Activated CD4-positive, CD25-positive, alpha-beta regulatory T cell treated with anti-CD3 and anti-CD28 coated beads, Interleukin-2, amount 50 U/mL, for 72 hours (primary cell): ENCODE measurements at regions not wholly inside any gene's neighbourhood (a gene's known extent, or its start where the extent isn't known, plus 50 kb on each side); places are given as distances from the start of the nearest gene placed in this dataset.

Source experiments
- DNase-seq: peaks from one replicate; pipeline ENCODE4 v3.0.0; 2021

DNA sequence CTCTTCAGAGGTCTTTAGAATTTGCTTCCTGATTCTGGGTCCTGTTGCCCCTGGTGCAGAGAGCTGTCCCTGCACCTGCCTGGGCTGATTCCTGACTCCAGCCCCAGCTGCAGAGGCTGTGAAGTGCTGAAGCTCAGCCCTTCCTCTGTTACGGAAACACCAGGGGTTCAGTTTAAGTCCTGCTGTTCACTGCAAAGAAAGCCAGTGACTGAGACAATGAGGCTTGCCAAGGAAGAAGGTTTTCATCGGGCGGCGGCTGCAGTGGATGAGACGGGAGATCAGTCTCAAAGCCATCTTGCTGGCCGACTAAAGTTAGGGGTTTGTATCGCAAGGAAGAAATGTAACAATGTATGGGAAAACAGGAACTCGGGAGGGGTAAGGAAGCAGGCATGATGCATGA, 142.4 kb upstream of the ZNF236 start:
- DNase-seq: no peak

DNA sequence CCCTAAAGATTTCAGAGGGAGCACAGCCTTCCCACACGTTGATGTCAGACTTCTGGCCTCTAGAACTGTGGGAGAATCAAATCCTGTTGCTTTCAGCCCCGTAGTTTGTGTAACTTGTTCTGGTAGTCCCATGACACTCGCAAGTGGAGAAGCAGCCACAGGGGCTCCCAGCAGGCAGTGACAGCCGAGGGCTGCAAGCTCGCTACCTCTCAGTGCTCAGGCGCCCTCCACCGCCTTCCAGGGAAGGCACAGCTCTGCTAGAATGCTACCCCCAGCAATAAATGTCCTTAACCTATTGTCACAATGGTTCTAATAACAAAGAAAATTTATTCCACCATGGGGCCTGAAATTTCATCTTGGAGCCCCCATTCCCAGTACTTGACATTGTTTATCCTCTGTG, 143.1 kb upstream of the ZNF236 start:
- no peak for DNase-seq

DNA sequence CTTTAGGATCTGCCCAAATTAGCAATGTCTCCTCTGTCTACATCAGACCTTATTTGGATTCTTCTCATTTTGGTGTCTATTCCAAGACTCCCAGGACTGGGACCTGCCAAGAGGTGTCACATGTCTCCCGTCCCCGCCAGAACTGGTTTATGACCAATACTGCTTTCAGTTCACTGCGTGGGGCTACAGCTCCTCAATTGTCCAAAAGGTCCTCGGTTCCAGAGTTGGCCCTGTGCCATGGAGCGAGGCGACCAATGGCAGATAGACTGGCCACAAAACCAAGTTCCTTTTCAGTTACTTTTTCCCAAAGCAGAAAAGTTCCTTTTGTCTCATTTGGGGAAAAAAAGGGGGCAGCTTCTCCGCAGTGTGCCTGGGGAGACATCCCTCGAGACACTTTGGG, 144.1 kb upstream of the ZNF236 start:
- no peak for DNase-seq

DNA sequence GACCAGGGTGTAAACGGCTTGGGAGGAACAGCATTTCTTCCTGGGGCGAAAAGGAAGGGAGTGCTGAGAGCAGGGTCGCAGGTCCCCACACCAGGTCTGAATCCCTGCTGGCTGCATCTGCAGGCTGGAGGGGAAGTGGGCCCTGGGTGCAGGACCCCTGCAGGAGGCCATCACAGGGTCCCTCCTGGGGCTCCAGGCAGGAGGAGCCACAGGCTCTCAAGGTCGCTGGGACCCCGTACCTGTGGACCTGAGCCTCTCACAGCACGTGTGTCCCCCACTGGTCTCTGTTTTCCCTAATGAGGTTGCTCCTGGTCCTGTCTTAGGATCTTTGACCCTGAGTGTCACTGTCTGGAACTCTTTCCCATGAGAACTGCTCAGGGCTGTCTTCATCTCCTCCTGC, 147.8 kb upstream of the ZNF236 start:
- DNase-seq: no peak

DNA sequence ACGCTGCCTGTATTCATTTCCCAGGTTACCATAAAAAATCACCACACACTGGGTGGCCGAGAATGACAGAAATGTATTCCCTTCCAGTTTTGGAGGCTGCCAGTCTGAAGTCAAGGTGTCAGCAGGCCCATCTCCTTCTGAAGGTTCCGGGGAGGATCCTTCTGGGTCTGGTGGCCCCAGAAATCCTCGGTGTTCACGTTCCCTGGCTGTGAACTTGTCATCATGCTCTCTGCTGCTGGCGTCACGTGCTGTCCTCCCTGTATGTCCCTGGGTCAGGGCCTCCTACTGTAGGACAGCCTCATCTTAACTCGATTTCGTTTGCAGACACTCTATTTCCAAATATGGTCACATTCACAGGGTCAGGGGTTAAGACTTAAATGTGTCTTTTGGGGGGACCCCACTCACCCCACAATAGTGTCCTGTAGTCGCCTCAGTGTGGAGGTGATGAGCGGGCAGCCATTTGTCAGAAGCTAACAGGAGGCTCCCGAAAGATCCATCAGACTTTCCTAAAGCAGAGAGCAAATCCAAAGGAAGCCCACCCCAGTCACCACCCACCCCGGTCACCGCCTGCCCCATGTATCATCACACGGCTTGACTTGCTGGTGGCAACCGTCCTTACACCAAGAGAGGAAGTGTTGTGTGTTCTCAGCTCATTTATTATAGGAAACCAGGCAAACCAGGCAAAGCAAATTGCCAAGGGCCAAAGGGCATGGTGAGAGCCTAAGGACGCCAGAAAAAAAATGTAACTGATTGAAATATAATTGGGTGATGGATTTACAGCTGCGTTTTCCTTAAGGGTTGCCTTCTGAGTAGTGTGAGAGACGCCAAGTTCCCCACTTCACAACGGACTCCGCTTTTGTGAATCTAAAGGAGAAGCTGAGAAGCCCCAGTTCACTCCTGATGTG, 148.8 kb upstream of the ZNF236 start:
- DNase-seq: no peak

DNA sequence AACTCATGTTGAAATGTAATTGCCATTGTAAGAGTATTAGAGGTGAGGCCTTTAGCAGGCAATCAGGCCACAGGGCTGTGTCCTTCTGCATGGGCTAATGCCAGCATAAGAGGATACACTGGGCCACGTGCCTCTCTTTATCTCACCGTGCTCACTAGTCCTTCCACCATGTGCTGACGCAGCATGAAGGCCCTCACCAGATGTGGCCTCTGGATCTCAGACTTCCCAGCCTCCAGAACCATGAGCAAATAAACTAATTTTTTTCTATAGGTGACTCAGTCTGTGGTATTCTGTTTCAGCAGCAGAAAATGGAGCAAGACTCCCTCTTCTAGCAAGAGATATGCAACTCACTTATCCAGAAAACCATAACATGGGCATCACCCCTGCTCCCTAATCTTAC, 149.7 kb upstream of the ZNF236 start:
- DNase-seq: no peak

DNA sequence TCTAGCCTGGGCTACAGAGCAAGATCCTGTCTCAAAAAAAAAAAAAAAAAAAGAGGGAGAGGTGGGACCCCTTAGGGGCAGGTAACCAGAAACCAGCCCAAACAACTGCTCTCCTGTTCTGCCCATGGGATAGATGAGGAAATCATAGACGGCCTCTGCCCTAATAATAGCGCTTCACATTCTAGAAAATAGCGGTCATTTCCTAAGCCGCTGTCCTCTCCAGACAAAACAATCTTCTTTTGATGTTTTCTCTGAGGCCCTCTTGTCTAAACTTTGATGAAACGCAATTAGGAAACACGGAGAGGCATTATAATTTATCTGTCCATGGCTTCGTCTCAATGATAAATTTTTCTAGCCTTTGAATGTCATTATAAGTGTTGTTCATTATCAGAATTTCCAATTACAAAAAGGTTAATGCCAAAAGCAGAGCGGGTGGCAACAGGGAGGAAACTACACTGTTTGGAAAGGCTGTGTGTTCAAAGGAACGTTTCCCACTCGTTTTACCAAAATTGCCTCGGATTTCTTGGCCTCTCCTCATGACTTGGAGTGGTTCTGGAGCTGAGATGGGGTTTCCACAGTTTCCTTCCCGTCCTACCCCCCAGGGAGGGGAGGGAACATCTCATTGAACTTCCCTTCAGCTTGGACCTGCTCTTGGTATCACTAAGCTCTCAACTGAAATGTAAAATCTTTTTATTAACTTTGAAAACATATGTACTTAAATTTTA, 151.6 kb upstream of the ZNF236 start:
- no peak for DNase-seq

DNA sequence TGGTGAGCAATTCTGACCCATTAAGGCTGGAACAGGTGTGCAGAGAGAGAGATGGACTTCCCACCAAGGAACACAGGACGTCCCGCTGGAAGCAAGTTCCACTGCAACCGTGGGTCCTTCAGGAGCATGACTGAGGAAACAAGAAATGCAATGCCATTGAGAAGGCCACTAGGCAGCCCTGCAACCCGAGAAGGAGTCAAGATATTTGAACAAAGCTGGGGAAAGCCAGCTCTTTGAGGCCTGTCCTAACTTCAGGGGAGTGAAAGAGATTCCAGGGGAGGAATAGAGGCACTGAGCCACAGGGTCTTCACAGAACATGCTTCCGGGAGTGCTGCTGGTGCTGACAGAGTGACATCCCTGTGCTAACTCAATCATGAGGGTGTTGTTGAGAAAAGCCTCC, 153.8 kb upstream of the ZNF236 start:
- no peak for DNase-seq

DNA sequence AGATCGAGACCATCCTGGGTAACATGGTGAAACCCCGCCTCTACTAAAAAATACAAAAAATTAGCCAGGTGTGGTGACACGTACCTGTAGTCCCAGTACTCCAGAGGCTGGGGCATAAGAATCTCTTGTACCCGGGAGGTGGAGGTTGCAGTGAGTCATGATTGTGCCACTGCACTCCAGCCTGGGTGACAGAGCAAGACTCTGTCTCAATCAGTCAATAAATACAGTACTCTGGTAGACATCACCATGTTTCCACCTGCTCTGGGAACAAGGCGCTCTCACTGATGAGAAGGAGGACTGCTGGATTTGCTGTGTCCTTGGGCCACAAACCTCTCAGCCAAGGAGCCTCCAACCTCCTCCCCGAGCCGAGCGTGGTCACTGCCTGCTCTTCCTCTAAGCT, 154.2 kb upstream of the ZNF236 start:
- DNase-seq: no peak

DNA sequence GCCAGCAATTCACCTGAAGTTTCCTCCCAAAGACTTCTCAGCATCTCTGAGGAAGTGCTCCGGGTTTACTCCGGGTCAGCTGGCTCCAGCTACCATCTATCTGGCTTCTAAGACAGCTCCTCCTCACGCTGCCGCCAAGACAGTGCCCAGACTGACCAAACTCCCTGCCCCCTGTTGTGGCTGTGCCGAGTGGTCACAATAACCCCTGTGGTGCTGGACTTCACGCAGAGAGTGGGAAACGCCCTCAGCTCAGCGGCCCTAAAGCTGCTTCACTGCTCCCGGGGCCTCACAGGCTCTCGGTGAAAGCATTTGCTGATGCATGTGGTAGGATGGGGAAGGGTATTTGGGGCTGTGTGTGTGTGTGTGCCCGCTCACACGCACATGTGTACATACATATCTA, 154.8 kb upstream of the ZNF236 start:
- no peak for DNase-seq

DNA sequence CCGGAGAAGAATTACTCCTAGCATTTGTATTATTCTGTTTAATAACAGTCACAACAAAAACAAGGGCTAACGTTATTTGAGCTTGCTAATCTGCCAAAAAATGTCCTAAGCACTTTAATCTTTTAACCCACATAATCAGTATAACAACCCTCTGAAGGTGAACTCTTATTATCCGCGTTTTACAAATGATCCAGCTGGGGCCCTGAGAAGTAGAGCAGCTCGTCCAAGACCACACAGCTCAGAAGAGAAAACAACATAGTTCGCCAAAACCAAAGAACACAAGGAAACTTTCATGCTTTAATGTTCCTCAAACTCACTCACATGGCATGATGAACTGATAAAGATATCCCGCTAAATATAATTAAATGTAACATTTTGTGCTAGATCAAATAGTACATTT, 159.7 kb upstream of the ZNF236 start:
- no peak for DNase-seq

DNA sequence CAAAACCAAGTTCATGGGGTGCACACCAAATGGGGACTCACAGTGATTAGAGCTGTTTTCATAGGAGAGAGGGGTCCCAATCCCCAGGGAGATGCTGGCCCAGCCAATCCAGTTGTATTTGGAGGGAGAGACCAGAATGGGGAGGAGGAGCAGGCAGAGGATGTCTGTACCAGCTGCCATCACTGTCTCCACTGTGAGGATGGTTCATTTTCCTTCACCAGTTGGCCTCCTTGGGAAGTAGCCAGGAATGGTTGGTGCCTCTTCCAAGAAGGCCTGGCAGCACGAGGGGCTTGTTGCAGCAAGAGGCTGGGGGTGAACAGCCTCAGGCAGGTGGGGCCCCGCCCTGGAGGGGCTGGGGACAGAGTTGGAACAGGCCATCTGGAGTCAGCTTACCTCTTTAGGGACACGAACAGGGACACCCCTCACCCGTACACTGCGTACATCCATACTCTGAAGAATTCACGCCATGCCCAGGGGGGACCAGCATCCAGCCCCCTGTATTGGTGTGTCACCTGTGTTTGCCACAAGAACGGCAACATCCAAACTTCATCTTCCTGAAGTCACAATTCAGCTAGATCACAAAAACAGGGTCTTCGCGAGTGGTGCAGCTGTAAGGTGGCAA, 161.7 kb upstream of the ZNF236 start:
- DNase-seq: no peak

DNA sequence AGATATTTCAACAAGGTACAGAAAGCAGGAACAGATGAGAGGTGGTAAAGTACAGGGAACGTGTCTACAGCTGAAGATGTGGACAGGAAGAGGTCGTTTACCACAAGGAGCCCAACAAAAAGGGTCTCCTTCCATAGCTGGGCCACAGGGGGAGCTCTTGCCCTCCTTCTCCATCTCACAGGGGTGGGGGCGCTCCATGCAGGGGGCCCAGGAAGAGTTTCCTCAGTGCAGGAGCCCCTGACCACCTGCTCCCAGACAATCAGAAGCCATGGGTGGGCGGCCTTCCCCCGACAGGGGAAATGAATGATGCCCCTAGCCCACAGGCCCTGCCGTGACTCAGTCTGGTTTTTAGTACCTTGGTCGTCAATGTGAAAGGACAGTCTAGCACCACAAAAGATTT, 163.6 kb upstream of the ZNF516 start:
- DNase-seq: no peak

DNA sequence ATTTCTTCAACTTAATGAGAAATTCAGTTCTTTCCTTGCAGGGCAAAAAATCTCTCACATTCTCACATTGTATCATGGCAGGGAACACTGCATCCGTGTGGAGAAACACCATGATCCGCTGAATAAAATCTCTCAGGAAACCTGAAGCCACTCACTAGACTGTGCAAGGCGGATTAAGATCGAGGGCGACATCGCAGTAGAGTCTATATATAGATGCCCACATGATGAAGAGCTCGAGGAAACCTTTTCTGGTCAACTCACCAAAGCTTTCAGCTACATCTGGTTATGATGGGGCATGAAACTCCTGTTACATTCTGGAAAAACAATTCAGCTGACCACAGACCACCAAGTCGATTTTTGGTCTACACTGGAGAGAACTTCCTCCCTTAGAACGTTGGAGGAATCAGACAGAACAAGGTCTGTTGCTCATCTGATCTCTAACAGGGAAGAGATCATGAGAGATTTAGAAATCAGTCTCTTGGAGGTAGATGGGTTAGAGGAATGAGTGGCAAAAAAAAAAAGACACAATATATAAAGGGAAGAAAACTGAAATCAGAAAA, 162.9 kb upstream of the ZNF516 start:
- no peak for DNase-seq

DNA sequence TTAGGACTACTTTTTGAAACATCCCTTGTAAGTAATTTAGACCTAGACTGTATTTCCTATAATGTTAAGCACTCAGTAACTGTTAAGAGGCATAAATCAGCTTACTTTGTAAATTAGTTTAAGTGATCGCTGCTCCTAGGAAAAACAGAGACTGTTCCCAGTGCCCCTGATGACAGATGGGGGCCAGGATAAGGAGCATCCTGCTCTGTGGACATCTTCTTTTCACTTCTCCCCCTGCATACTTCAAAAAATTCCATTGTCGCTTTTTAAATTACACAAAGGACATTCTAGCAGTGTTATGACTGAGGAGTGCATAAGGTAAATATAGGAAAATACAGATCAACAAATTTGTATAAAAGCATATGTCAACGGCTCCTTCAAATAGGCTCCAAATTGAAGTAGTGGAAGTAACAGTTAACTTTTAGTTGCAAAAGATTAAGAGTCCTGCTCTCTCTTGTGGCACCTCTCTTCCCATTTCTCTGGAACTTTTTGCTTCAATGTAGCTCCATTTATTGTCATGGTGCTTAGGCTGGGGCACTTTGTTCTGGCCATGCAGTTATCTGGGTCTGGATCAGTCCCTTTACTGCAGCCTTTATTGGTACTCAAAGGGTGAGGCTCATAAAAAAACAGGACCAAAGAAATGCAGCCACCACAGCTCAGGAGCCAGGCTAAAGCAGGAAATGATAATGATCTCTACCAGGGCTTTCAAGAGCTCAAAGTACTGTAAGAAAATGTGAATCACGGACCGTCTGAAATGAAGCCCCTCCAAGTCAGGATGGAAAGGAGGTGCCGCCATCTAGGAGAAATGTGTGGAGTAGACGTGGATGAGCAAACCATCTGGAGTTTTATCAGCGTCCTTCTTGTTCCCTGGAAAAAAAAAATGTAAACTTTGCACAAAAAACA, 162.1 kb upstream of the ZNF516 start:
- no peak for DNase-seq

DNA sequence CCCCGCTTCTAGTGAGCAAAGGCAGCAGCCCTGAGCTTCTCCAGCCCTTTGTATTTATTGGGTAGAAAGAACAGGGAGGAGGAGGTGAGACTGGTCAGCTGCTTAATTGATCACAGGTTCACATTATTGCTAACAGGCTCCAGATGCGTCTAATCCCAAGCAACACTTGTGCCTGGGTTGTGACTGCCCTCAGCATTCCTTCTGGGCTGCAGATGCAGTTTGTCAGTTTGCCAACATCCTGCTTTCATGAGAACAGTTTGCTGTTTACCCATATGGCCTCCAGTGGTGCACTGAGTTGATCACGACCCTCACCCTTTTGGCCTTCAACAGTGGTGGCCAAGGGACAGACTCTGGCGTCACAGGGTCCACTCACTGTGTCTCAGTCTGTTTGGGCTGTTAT, 159.5 kb upstream of the ZNF516 start:
- no peak for DNase-seq

DNA sequence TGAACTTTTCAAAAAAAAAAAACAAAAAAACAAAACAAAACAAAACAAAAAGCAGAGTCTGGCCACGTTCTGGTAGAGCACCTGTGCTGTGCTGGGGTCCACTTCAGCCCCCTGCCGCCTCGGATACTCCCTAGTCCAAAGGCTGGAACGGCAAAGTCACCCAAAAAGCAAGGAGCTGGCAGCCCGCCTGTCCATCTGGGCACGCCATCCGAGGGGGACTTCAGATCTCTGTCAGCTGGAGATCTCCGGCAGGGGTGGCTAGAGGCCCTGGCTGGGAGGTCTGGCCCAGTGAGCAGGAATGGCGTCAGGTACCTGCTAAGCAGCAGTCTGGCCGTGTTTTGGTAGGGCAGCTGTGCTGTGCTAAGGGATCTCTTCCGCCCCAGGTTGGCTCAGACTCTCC, 152.3 kb upstream of the ZNF516 start:
- DNase-seq: no peak

DNA sequence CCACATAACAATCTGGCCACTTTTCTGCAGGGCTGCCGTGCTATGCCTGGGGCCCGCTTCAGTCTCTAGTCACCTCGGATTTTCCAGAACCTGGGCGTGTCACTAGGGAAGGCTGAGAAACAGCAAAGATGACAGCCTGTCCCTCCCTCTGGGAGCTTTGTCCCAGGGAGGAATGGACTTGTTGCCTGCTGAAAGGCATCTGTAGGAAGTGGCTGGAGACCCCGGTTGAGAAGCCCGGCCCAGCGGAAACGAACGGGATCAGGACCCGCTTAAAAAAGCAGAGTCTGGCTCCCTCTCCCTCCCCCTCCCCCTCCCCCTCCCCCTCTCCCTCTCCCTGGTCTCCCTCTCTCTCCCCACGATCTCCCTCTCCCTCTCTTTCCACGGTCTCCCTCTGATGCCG, 149.5 kb upstream of the ZNF516 start:
- DNase-seq: no peak

DNA sequence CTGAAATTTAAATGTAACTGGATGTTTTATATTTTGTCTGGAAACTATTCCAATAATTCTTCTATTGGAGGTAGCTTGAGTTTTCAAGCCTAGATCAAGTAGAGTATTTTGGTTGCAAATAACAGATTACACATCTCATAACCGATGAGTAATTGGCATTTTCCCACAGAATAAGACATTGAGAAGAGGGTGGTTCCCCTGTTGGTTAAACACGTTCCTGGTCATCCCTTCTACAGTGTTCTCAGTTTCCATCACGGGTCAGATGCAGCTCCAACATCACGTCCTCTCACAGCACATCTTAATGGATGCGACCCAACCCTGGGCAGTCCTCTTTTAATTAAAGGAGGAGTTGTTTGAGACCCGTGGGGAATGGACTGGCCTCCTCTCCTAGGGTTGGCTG, 149.0 kb upstream of the ZNF516 start:
- no peak for DNase-seq

DNA sequence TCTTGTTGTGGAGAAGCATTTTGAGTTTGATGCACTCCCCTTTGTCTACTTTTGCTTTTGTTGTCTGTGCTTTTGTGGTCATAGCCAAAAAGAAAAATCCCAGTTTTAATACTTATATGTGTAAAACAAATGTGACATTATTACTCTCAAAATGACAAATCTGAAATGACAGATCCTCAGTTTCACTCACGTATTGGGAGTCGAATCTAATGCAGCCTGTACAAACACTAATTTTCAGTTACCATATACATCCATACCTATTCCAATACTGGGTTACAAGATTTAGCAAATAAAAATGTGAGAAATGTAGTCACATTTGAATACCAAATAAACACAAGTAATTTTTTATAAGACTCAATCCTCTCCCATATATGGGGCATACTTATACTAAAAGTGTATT, 148.2 kb upstream of the ZNF516 start:
- no peak for DNase-seq

DNA sequence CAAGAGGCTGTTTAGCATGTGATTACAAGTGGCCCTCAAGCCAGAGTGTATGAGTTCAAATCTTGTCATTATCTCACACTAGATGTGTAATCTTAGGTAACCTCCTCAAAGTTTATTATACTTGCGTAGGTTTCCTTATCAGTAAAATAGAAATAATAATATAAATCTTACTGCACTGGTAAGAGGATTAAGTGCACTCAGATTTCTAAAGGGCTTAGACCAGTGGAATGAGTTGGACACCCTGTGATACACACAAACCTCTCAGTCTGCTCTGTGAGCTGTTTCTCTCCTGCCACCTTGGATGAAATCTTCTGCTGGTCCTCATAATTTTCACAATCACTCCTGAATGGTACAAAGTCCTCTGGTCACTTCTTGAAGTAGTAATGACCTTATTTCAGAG, 145.4 kb upstream of the ZNF516 start:
- no peak for DNase-seq

DNA sequence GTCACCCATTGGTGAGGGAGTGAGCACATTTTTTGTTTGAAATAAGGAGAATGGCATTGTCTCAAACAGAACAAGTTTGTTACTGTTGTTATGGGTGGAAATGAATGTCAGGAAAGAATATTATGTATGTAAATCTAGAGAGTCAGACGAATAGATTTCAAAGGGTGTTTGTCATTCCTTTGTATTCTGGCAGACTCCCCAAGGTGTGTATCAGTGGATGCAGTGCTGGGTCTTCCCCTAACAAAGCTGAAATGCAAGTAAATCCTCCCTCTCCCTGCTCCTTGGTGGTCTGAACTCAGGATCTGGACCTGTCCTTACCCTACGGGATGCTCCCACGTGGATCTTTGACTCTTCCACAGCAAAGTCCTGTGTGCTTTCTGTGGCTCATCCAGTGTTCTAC, 139.5 kb upstream of the ZNF516 start:
- no peak for DNase-seq
